ENCODE measurements at regions not wholly inside any gene's neighbourhood (a gene's known extent, or its start where the extent isn't known, plus 50 kb on each side); places are given as distances from the start of the nearest gene placed in this dataset.
"Not testable (repeated sequence)": the region's sequence is repeated elsewhere in the genome, so short reads cannot be mapped to it uniquely, and the experiment has no call there.

DNA sequence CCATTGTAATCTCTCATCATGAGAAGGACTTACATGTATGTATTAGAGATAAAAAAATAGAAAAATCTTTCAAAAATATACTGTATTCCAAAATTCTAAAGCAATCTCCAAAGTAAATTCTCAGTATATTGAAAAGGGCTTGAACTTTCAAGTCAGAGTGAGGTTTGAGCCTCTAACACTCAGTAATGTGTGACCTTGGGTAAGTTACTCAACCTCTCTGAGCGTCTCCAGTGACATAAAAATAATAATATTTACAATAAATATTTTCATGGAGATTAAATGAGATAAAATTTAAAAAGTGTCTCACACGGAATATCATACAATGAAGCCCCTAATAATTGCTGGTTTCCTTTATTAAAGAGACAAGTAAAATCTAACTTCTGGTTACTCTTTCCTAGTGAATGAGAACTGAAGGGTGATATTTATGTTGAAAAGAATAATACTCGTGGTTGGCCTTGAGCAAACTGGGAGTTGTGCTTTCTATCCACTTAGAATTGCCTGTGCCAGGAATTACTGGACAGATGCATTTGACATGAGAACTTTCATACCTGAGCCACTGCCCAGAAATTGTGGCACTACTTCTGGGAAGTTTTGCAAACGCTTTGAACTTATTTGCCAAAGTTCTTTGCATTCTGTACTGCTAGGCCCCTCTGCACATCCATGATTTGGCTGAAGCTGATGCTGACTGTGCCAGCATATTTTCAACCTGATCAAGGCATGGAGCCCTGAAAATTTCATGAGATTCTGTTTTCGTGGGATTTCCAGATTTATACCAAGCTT, 933.7 kb downstream of the GALC start:
- no peak for DNase-seq
- no peak for ATAC-seq
- intact Hi-C loops (cut with micrococcal nuclease) = no loop called here

GRCh38 chr14:87055007-87055406, 938.0 kb downstream of the GALC start:
- no peak for ATAC-seq
- no peak for DNase-seq
- intact Hi-C loops (cut with micrococcal nuclease) = no loop called here

GRCh38 chr14:87052646-87053225, 940.2 kb downstream of the GALC start:
- intact Hi-C loops (cut with micrococcal nuclease) = no loop called here
- ATAC-seq = no peak
- no peak for DNase-seq

DNA sequence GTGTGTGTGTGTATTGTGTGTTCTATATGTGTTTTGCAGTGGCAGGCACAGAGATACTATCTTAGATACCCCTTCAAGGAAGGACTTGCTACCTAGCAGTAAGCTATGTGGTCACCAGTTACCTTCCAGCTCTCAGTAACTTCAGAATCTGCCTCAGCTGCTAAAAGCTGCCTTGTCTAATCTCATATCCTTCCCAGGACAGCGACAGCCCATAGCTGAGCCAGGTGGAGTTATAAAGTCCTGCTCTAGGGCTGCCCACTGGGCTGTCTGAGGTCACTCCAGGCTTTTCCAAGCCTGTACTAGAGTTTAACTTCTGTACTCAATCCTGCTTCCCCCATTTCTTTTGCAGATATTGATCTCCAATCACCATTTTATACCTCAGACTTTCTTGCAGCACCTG, 942.6 kb downstream of the GALC start:
- intact Hi-C loops (cut with micrococcal nuclease) = no loop called here
- no peak for ATAC-seq

DNA sequence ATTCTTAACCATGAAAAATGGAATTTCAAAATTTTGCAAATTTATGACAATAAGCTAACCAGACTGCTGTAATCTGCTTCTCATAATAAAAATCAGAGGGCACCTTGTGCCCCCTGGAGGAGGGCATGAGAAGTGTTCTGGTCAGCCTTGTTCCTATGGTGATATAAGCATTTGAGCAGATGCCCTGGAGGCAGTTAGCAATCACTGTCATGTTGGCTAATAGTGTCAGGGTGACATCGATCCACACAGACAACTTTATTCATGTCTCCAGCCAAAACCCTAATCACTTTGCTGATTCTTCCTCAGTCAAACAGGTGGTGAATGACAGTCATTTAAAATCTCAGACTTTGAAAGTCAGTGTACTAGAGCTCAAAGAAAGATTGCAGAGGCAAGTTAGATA, 943.0 kb downstream of the GALC start:
- DNase-seq = no peak
- no peak for ATAC-seq
- intact Hi-C loops (cut with micrococcal nuclease) = no loop called here

More for the DNA sequence above, 942.6 kb downstream of the GALC start:
- DNase-seq = no peak

DNA sequence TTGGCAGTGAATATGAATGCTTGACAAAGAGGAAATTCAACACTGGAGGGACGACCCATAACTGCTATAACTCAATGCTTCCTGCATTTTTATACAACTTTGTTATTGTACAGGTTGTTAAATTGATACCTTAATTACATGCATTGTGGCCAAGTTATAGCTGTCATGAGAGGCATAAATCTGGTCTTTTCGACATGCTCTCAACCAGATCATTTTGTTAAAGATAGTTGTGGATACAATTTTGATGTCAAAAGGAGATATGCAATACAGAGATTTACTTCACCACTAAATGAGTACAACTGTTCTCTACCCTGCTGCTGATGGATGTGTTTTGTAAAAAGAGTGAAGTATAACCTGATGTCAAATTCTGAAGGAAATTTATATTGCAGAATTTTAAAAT, 946.0 kb downstream of the GALC start:
- ATAC-seq = no peak
- intact Hi-C loops (cut with micrococcal nuclease) = no loop called here
- no peak for DNase-seq

DNA sequence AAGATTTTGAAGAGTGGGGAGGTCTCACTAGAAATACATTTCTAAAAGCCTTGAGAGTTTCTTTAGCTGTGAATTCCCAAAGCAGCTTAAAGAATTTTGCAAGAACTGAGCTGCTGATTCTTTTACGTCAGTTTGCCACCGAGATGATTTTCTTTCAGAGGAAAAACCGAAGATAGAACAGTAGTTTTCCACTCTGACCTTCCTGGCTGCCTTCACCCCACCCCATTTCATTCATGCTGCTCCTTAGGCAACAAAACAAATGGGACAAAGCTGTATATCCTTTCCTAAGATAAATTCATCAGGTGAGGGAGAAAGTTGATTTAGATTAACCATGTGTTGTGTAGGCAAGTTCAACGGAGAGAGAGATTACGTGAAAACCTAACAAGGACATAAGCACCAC, 947.0 kb downstream of the GALC start:
- DNase-seq (no peak), ATAC-seq (no peak)
- intact Hi-C loops (cut with micrococcal nuclease) = no loop called here

DNA sequence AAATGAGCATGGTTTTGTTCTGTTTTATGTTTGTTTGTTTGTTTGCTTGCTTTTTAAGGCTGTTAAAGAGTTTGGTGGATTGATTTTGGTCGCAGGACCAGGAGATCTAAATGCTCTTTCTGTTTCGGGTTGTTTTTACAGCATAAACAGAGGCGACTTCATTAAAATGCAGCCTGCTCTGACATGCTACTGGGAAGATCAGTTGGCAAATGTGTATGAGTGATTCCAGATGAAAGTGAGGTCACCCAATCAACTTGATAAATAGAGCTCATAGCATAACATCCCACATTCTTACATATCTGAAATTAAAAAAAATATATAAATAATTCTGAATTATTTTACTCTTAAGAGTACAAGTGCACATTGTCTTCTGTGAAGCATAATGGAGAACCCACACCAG, 947.7 kb downstream of the GALC start:
- intact Hi-C loops (cut with micrococcal nuclease) = no loop called here
- DNase-seq (no peak), ATAC-seq (no peak)

DNA sequence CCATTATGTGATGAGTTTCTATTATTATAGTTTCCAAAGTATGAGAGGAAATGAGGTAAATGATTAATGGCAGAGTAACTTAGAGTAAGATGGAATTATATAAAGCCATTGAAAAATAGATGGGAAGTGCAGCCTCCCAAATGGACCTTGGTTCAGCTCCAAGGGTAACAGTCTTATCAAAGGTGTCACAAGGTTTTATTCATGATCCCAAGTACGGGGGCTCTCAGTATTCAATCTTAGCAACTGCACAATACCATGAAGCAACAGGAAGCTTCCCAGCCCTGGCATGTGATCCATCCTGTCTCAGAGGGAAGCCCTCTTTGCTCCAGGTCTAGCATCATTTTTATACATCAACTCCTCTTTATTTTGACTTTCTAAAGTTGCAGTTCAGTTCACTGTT, 948.2 kb downstream of the GALC start:
- intact Hi-C loops (cut with micrococcal nuclease) = no loop called here
- ATAC-seq (no peak), DNase-seq (no peak)

DNA sequence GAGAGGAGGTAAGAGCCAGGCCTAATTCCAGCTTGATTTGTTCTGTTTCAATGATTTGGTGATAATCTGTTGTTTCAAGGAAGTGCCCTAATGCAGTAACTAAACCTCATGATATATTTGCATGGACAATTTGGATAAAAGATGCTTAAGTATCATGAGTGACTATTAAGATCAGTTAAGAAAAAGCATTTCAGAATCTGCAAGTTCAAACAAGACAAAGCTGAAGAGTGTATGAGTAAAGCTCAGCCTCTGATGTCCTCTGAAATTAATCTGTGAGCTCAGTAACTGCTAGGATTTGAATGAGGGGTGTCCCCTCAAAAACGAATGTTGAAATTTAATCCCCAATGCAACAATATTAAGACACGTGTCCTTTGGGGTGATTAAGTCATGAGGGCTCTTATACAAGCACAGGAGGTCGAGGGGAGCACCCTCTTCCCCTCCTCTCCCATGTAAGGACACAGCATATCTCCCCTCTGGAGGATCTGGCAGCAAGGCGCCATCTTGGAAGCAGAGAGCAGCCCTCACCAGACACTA, 949.2 kb downstream of the GALC start:
- no peak for ATAC-seq
- intact Hi-C loops (cut with micrococcal nuclease) = no loop called here

GRCh38 chr14:87042354-87042753, 950.6 kb downstream of the GALC start:
- DNase-seq = no peak
- ATAC-seq = no peak
- intact Hi-C loops (cut with micrococcal nuclease) = no loop called here

More for the DNA sequence above, 949.2 kb downstream of the GALC start:
- DNase-seq = no peak

- no peak for DNase-seq
- no peak for ATAC-seq
- intact Hi-C loops (cut with micrococcal nuclease) = no loop called here
These were observed 951.5 kb downstream of the GALC start for GRCh38 chr14:87041290-87042020.

- intact Hi-C loops (cut with micrococcal nuclease) = no loop called here
- ATAC-seq = no peak
These were observed 958.3 kb downstream of the GALC start for GRCh38 chr14:87034680-87035079.

DNA sequence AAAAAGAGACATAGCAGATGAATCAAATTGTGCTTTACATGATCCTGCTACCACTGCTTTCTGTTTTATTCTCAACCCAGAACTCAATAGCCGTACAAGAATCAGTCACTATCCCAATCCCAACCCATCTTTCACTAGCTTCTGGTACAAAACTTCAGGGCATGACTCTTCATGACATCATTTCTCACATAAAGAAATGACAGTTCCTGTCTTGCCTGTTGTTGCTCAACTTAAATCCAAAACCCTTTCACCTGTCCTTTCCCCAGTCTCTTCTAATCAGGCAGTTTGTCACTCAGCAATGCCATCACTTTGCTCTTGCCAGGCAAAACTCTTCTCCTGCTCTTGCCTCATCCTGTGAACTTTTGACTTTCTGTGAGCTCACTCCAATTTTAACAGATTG, 962.8 kb downstream of the GALC start:
- ATAC-seq (no peak), DNase-seq (no peak)
- intact Hi-C loops (cut with micrococcal nuclease) = no loop called here

More at GRCh38 chr14:87034680-87035079, 958.3 kb downstream of the GALC start:
- DNase-seq = no peak

- ATAC-seq; intact Hi-C loops (cut with micrococcal nuclease); DNase-seq: not testable (repeated sequence)
These were observed 972.9 kb downstream of the GALC start for GRCh38 chr14:87020106-87020505.

- DNase-seq = no peak
- intact Hi-C loops (cut with micrococcal nuclease) = no loop called here
These were observed 974.7 kb downstream of the GALC start for GRCh38 chr14:87018294-87018693.

DNA sequence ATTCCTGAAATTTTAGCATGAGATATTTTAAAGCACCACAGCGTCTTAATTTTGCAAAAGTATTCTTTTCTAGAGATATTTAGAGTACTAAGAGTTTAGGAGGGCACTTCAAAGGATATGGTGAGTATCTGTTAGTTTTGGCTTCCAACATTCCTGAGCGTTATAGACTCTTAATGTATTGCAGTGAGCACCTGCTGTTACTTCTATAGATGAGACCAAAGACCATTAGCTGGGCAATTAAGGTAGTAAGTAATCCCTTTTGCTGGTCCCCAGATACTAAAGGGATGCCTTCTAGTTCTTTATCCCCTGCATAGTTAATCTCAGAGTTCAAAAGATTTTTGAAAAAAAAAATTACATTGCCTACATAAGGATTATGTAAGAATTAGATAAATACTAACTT, 975.6 kb downstream of the GALC start:
- ATAC-seq = no peak
- DNase-seq = no peak
- intact Hi-C loops (cut with micrococcal nuclease) = no loop called here

More at GRCh38 chr14:87018294-87018693, 974.7 kb downstream of the GALC start:
- no peak for ATAC-seq

- ATAC-seq (no peak), DNase-seq (no peak)
- intact Hi-C loops (cut with micrococcal nuclease) = no loop called here
These were observed 978.1 kb downstream of the GALC start for GRCh38 chr14:87014856-87015255.

- intact Hi-C loops (cut with micrococcal nuclease) = no loop called here
- no peak for ATAC-seq
- no peak for DNase-seq
These were observed 979.4 kb downstream of the GALC start for GRCh38 chr14:87013583-87013982.

- intact Hi-C loops (cut with micrococcal nuclease) = no loop called here
- no peak for ATAC-seq
- DNase-seq = no peak
These were observed 984.0 kb downstream of the GALC start for GRCh38 chr14:87008965-87009364.
